DMS153 (cell line): ENCODE measurements at regions not wholly inside any gene's neighbourhood (a gene's known extent, or its start where the extent isn't known, plus 50 kb on each side); places are given as distances from the start of the nearest gene placed in this dataset.

Experiments used
- DNase-seq: peaks from one replicate; lab custom pipeline; 2025; lab: John Stamatoyannopoulos, UW

DNA sequence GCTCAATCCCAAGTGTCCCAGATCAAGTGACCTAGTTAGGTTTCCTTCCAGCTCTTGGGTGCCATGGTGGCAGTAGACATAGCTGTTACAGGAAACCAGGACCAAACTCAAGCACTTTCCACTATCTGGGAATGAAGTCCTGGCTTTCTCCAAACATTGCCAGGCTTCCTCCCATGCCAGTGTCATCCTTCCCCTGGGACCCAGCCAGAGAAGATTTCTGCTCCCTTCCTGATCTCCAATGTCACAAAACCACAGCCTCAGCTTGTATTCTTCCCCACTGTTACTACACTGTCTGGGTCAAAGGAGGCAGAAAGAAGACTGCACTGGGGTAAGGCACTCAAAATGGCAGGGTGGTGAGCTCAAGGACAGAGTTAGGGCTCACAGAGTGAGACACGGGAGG, 347.1 kb downstream of the TNS1 start:
- DNase-seq: no peak

DNA sequence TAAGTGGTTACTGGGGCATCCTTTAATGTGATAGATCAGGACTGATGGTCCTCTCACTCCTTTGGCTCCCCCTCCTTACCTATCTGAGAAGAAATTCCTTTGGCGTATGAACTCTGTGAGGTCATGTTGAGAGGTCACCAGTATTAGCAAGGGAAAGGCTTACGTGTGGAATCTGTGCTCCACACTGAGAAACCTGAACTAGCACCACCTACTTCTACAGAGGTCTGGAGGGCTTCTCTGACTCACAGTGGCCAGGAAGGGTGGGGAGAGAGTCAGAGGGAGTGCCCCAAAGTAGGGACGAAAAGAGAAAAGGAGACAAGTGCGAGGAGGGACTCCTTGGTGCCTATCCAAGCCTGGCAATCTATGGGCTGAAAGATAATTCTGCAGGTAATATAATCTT, 348.6 kb downstream of the TNS1 start:
- DNase-seq: no peak

DNA sequence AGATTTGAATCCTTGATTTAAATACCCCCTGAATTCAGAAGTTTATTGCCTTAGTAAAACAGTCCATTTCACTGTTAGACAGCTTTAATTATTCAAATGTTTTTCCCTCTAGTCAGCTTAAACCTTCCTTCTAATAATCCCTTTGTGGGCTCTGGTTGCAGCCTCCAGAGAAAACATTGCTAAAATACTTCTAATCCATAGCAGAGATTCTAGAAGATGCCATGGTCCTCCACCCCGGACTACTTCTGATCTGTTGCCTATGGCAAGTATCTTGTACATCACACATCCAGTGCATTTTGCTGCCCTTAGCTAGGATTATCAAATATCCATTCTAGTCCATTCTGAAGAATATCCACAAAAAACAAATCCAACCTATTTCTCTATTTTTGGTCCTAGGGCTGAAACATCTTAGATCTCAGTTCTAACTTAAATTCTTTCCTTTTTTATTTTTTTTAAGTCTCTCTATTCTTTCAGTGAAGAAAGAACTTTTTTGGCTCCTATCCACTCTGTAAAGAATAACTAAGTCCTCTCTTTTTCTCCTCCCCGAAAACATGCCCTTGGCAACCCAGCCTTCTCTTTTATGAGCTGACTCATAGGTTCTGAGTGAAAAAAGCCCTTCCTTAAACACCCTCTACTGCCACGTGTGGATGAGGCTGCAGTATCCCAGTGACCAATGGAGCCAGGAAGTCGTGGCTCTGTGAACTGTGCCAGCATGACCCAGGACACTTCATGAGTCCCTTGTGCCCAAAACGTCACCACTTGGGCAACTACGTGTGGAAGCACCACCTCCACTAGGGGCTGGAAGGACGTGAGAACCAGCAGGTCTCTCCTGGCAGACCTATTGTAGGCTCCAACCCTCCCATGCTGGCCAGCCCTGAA, 349.8 kb downstream of the TNS1 start:
- no peak for DNase-seq

- peak; percentile 31 for DNase-seq
These were observed 352.0 kb downstream of the TNS1 start for GRCh38 chr2:217650716-217651360.

DNA sequence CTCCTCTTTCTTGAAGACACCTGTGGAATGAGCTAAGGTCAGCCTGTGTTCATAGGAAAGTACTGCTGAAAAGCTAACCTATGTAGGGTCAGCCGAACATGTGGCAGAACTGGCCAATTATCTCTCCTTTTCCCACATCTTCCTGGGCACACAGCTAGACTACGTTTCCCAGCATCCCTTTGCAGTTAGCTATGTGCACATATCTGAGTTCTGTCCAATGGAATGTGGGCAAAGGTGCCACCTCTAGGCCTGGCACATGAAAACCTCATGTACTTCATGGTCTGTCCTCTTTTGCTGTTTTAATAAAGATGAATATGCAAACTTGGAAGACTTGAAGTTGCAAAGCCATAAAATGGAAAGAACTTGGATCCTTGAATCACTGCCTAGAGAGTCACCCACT, 352.6 kb downstream of the TNS1 start:
- DNase-seq: no peak

- DNase-seq: no peak
These were observed 354.9 kb downstream of the TNS1 start for GRCh38 chr2:217647925-217648324.

DNA sequence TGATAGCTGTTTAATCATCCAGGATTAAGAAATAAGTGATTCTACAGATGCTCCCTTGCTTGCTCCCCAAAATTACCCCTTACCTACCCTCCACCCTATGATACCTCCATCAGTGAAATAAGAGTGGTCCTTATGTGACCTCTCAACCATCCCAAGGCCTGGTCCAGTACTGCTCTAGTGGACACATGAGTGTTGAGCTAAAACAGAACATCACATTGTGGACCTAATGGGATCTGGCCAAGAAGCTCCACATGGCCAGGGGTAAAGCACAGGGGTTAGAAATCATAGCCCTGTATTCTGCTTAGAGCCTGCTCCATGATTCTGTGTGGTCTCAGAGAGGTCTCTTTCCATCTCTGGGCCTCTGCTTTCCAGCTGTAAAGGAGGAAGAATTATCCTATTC, 355.6 kb downstream of the TNS1 start:
- no peak for DNase-seq

- no peak for DNase-seq
These were observed 356.9 kb downstream of the TNS1 start for GRCh38 chr2:217645896-217646295.

- DNase-seq: no peak
These were observed 358.9 kb downstream of the TNS1 start for GRCh38 chr2:217643789-217644301.

- DNase-seq: no peak
These were observed 359.9 kb downstream of the TNS1 start for GRCh38 chr2:217642944-217643343.

- no peak for DNase-seq
These were observed 360.8 kb downstream of the TNS1 start for GRCh38 chr2:217641960-217642359.

GRCh38 chr2:217639481-217639880, 363.3 kb downstream of the TNS1 start:
- DNase-seq: no peak

- DNase-seq: no peak
These were observed 364.3 kb downstream of the TNS1 start for GRCh38 chr2:217638533-217638932.

DNA sequence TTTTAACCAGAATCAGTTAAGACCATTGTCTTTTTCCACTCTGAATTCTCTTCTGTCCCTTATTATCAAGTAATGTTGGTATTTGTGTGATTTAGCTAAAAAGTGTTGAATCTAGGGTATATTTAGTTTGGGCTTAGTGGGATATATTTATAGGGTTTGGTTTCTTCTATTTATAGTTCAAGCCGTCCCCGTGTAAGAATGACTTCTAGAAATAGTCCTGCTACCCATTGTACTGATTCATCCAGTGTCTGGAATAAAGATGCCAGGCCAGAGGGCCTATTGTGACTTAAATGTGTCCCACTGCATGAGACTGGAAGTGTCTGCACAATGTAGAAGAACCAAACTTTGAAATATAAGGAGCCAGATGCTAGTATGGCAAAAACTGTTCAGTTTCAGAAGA, 364.8 kb downstream of the TNS1 start:
- DNase-seq: no peak

DNA sequence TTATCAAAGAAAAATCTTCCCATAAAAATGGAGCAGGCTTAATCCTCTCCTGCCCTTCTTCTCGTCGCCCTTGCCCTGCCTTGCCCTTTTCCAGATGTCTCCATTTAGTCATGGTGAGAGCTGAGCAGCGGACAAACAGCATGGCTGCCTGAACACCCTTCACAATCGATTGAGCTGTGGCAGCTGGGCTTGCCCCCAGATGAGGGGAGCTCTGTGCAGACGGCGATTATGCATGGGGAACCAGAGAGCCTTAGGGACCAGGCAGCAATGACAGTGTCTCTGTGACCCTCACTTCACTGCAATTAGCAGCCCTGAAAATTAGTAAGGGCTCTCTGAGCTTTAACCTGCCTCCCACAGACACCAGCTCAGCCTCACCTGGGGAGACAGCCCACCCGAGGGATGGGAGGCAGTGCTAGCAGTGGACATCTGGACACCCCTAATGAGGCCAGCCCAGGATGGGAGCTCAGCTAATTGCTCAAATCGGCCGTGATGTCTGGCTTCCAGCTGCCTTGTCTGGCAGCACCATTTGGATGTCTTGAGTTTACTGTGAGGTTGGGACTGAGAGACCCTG, 365.7 kb downstream of the TNS1 start:
- DNase-seq: no peak

DNA sequence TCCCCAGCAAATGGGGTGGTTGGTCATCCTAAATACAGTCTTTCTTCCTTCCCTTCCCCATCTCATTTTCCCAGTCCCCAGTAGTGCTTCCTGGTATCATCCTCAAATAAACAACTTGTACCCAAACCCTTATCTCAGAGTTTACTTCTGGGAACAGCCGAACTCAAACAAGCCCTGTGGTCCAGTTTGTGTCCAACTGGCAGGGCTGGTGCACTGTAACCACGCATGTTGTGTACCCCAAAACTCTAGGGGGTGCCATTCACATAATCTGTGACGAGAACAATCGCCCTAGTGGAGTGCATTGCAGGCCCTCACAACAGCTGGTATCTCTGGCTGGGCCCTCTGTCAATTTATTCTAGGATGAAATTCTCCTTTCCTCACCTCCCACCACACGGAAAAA, 366.2 kb downstream of the TNS1 start:
- DNase-seq: no peak

DNA sequence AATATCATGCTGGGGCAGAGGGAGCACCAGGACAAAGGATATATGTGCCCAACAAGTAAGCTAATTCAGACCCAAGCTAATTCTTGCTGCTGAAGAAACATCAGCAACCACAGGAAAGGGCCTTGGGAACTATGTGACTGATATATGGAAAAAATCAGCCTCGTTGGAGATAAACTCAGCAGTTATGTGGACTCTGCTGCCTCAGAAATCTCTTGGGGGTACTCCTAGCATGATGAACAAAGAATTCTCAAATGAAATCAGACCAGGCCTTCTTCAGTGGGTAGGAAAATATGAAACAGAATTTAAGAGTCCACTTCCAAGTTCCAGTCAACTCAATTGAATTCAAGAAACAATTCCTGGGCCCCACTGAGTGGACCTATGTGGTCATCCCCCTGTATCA, 367.9 kb downstream of the TNS1 start:
- no peak for DNase-seq

GRCh38 chr2:217632043-217632442, 370.8 kb downstream of the TNS1 start:
- DNase-seq: no peak

- DNase-seq: no peak
These were observed 371.7 kb downstream of the TNS1 start for GRCh38 chr2:217631115-217631514.

DNA sequence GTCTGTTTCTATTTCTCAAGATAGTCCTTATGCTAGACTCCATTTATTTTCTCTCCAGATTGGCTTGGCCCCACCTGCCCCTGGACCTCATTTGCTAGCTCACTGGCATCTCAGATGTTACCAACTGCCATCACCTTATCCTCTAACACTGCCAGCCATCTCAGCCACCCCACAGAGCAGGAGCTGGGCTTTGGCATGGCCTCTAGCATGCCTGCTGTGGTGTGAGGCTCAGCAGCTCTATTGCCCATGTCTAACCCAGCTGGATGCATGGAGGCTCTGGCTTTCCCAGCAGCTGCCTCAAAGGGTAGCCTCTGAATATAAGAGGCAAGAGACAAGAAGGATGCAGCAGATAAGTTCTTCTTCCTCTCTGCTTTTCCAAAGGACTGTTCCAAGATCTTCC, 373.4 kb downstream of the TNS1 start:
- no peak for DNase-seq

DNA sequence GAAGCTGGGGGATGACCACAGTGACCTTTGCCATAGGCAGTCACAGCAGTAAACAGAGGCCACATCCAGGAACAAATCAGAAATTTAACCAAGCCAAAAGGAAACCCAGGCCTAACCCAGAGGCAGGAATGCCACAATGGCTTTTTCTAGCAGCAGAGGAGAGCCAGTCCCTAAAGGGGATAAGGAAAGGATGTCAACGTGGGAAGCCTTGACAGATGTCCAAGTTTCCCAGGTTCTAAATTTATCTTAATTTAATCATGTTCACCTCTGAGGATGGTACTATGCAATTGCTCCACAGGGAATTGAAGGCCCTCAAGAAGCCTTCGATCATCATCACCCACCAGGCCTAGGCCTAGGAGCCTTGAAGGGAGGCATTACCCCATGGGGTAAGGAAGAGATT, 374.7 kb downstream of the TNS1 start:
- DNase-seq: no peak

DNA sequence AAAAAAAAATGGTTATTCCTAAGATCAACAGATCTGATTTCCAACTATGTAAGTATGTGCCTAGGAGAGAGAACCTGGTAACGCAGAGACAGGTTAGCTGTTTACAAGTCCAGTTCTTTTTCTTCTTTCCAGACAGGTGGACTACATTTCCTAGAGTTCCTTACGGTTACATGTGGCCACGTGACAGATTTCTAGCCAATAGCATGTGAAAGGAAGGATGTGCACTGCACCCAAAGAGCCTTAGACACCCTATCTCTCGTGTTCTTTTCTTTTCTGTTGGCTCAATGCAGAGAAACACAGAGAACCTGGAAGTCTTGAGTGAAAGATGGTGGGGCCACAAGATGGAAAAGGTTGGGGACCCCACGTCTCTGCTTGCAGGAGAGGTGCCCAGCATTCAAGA, 375.9 kb downstream of the TNS1 start:
- DNase-seq: no peak

DNA sequence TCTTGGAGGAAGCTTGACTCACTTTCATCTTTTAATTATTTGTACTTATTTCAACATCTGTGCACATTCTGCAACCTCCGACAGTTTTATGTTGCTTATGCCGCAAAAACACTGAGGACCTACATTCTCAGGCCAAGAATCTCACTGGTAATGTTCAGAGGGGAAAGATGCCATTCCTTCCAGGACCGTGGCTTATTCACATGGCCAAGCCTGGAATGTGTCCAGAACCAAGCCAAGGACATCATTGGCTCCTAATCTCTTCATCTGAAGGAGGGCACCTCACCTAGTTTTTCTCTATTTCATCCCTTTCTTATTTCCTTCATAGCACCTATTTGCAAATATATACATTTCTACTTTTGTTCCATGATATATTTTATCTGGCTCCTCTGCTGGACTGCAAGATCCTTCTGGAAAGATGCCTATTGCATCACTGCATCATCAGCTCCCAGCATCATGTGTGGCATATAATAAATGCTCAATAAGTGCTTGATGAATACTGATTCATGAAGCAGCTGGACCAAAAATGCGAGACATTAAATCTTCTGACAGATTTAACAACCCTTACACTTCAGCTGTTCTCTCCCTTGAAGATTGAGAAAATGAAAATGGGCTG, 377.1 kb downstream of the TNS1 start:
- DNase-seq: no peak
